Astrocyte of the spinal cord (primary cell): ENCODE measurements at regions not wholly inside any gene's neighbourhood (a gene's known extent, or its start where the extent isn't known, plus 50 kb on each side); places are given as distances from the start of the nearest gene placed in this dataset.

ENCODE experiments used
- DNase-seq: peaks from one replicate; pipeline ENCODE4 v3.0.0; 2011; ENCODE audit warnings: low read depth, low spot score
- H3K4me3 ChIP-seq: 2 replicates; pipeline ENCODE4 v1.5.1; 2011; ENCODE audit warnings: low read depth, mild to moderate bottlenecking, low read length, moderate library complexity
- CTCF ChIP-seq: IDR thresholded peaks from 2 replicates; pipeline ENCODE4 v1.5.1; 2012; ENCODE audit warnings: low read depth, mild to moderate bottlenecking, low read length, inconsistent platforms
- in situ Hi-C: cut with HindIII; loops from 2 replicates; pipeline ENCODE4 v1.10.0; 2017; ENCODE audit warnings: low sequenced_read_pairs

- DNase-seq = no peak
- no peak overlapping the region for H3K4me3 ChIP-seq
- in situ Hi-C loops = no loop called here
- TF ChIP-seq CTCF = no peak
Measured at GRCh38 chr12:5213336-5213735, 169.7 kb downstream of the KCNA5 start.

DNA sequence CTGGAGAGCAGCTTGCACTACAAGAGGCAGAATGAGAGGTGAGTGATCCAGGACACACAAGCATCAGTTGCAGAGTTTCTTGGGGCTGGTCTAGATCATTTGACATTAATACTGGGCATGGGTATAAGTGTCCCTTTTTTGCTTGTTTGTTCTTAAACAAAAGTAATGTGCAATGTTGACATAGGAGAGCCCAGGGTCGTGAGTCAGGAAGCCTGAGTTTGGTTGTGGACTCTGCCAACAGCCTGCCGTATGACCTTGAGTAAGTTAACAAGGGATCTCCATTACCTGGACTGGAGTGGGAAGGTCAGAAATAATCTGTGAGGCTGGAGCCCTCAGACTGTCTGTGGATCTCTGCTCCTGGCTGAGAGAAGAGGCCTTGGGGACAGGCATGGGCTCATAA, 170.3 kb downstream of the KCNA5 start:
- no peak for DNase-seq
- in situ Hi-C loops = no loop called here
- TF ChIP-seq CTCF = no peak
- H3K4me3 ChIP-seq = no peak overlapping the region

- H3K4me3 ChIP-seq = no peak overlapping the region
- in situ Hi-C loops = no loop called here
- no peak for TF ChIP-seq CTCF
- no peak for DNase-seq
Measured at GRCh38 chr12:5217936-5218335, 174.3 kb downstream of the KCNA5 start.

DNA sequence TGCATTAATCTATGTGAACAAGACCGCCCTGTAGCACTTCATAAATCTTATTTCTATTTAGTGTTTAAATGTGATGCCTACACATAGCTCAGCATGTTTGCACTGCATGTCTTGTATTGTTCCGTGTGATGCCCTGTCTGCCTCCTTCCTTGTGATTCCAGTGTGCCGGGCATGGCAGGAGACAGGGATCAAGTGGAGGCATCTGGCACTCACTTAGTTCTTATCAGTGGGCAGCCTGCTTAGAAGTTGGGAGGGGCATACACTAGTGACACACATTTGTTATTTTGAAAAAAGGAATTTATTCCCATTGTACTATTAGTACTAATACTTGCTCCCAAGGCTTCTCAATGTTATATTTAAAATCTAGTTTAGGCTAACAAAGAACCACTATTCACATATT, 176.4 kb downstream of the KCNA5 start:
- no peak for TF ChIP-seq CTCF
- DNase-seq = no peak
- H3K4me3 ChIP-seq = no peak overlapping the region
- in situ Hi-C loops = no loop called here

DNA sequence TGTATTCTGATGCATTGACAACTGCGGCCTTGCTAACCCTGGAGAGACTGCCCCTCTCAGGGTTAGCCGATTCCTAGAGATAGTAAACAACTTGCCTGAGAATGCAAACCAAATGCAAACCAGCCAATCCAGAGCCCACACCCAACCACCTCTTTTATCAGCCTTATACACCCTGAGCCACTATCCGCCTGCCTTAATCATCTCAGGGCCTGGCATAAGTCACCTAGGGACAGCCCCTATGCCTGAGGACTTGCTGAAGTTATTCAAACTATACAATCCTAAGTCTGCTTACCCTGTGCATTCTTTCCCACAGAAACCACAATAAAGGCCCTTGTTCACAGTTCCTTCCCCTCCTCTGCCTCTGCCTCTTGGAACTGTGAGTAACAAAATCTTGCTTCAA, 177.2 kb downstream of the KCNA5 start:
- DNase-seq = no peak
- no peak for TF ChIP-seq CTCF
- in situ Hi-C loops = no loop called here
- H3K4me3 ChIP-seq = no peak overlapping the region

- peak; percentile 51 for DNase-seq
- no peak overlapping the region for H3K4me3 ChIP-seq
- in situ Hi-C loops = no loop called here
- TF ChIP-seq CTCF = no peak
Measured at GRCh38 chr12:5222011-5222461, 178.4 kb downstream of the KCNA5 start.

- DNase-seq = no peak
- H3K4me3 ChIP-seq = no peak overlapping the region
- no peak for TF ChIP-seq CTCF
- in situ Hi-C loops = no loop called here
Measured at GRCh38 chr12:5222729-5223128, 179.1 kb downstream of the KCNA5 start.
